Body of pancreas (tissue), 4 donors: ENCODE measurements at regions not wholly inside any gene's neighbourhood (a gene's known extent, or its start where the extent isn't known, plus 50 kb on each side); places are given as distances from the start of the nearest gene placed in this dataset.
"Not testable (repeated sequence)": the region's sequence is repeated elsewhere in the genome, so short reads cannot be mapped to it uniquely, and the experiment has no call there.

Experiments used
- ATAC-seq: fragments of 150-250 bp; one replicate; pipeline ENCODE4 v1.9.1; 2016
- DNase-seq, 4 donors: peaks; one replicate each; pipeline ENCODE4 v3.0.0-alpha.2; 2019
- H3K27ac ChIP-seq, 4 donors: fragments of 200-600 bp; sonication (generic); 1 replicate in 3 of 4; 2 replicates in 1 of 4; pipeline versions ENCODE4 v1.5.1 to v1.6.1; 2016 to 2019; ENCODE audit warnings: mild to moderate bottlenecking in 1 of 4, mixed read lengths in 1 of 4, moderate library complexity in 1 of 4
- H3K27me3 ChIP-seq, 2 donors: fragments of 200-600 bp; sonication (generic); one replicate each; pipeline ENCODE4 v1.6.0; 2016; ENCODE audit warnings: mild to moderate bottlenecking in 1 of 2
- H3K36me3 ChIP-seq, 2 donors: fragments of 200-600 bp; sonication (generic); replicated peaks in 1 of 2; 2 replicates each; pipeline ENCODE4 v1.5.1; 2016; ENCODE audit warnings: low read depth in 2 of 2; ENCODE audit not compliant: insufficient read depth in 1 of 2
- H3K4me1 ChIP-seq: fragments of 200-600 bp; sonication (generic); one replicate; pipeline ENCODE4 v1.6.0; 2016
- H3K4me3 ChIP-seq, 2 donors: fragments of 200-600 bp; sonication (generic); 1 replicate in 1 of 2; 2 replicates in 1 of 2; pipeline ENCODE4 v1.5.1; 2016 to 2019
- H3K9me3 ChIP-seq, 3 donors: fragments of 200-600 bp; sonication (generic); 1 replicate in 2 of 3; 2 replicates in 1 of 3; pipeline ENCODE4 v1.5.1; 2016
- CTCF ChIP-seq, 7 experiments: fragments of 450-650 bp in 4 of 7; fragments of 200-600 bp in 3 of 7; sonication (generic) in 3 of 7; IDR thresholded peaks; one replicate each; pipeline ENCODE4 v1.5.1; 2016 to 2019; ENCODE audit warnings: antibody characterized with exemption in 7 of 7
- POLR2A ChIP-seq, 3 donors: fragments of 450-650 bp; IDR thresholded peaks; one replicate each; pipeline ENCODE4 v1.6.1; 2016; ENCODE audit warnings: antibody characterized with exemption in 3 of 3, mild to moderate bottlenecking in 2 of 3
- WGBS, 2 donors: methylation state at CpG; one replicate each; pipeline ENCODE4 v1.1.5; 2017; 5-methylcytosine and 5-hydroxymethylcytosine counted together
- intact Hi-C: fragments of 100-400 bp; cut with DNase I; formaldehyde crosslinking; loops from one replicate; pipeline ENCODE4 v1.15.1; 2023

GRCh38 chrX:109036624-109037023, 300.3 kb upstream of the IRS4 start:
- no peak for ATAC-seq
- Histone ChIP-seq H3K36me3 (no peaks in the 10 kb centered on the region), H3K9me3 (no peaks in the 10 kb centered on the region), H3K4me3 (no peak overlapping the region), H3K27ac (no peak overlapping the region), H3K4me1 (no peaks in the 10 kb centered on the region), H3K27me3 (no peaks in the 10 kb centered on the region)
- TF ChIP-seq POLR2A (IDR thresholded peaks at IDR 0.05) = no peak
- no peak for TF ChIP-seq CTCF (IDR thresholded peaks at IDR 0.05)
- WGBS, 2 donors = 68 to 75% methylated on average over 2 of the region's 2 CpGs
- intact Hi-C loops = no loop called here
- DNase-seq = no peak

GRCh38 chrX:108993909-108994308, 257.5 kb upstream of the IRS4 start:
- Histone ChIP-seq H3K27me3 (no peaks in the 10 kb centered on the region), H3K27ac (no peak overlapping the region), H3K4me3 (no peak overlapping the region), H3K4me1 (no peaks in the 10 kb centered on the region), H3K9me3 (no peaks in the 10 kb centered on the region), H3K36me3 (no peaks in the 10 kb centered on the region)
- DNase-seq (no peak), ATAC-seq (no peak)
- TF ChIP-seq CTCF (IDR thresholded peaks at IDR 0.05) = no peak
- TF ChIP-seq POLR2A (IDR thresholded peaks at IDR 0.05) = no peak
- intact Hi-C loops = no loop called here

GRCh38 chrX:108972899-108973298, 236.5 kb upstream of the IRS4 start:
- intact Hi-C loops, H3K27me3 ChIP-seq, DNase-seq, H3K27ac ChIP-seq, H3K4me3 ChIP-seq, H3K4me1 ChIP-seq, H3K9me3 ChIP-seq, H3K36me3 ChIP-seq, ATAC-seq: not testable (repeated sequence)
- 90% methylated on average over 3 of the region's 3 CpGs; no CpG with 5 or more reads in 1 of the 2 donors for WGBS, 2 donors

GRCh38 chrX:108947205-108947604, 210.8 kb upstream of the IRS4 start:
- 80% methylated on average over 2 of the region's 2 CpGs; no CpG with 5 or more reads in 1 of the 2 donors for WGBS, 2 donors
- Histone ChIP-seq H3K36me3 (no peaks in the 10 kb centered on the region), H3K4me1 (no peaks in the 10 kb centered on the region)

GRCh38 chrX:108946531-108946930, 210.2 kb upstream of the IRS4 start:
- ATAC-seq (no peak), DNase-seq (no peak)
- no peak overlapping the region for H3K27ac ChIP-seq
- intact Hi-C loops = no loop called here
- H3K27me3 ChIP-seq = no peaks in the 10 kb centered on the region
- H3K36me3 ChIP-seq = no peaks in the 10 kb centered on the region
- H3K4me3 ChIP-seq = no peak overlapping the region
- no peak for TF ChIP-seq CTCF (IDR thresholded peaks at IDR 0.05)
- no peak for TF ChIP-seq POLR2A (IDR thresholded peaks at IDR 0.05)
- H3K4me1 ChIP-seq = no peaks in the 10 kb centered on the region
- H3K9me3 ChIP-seq = no peaks in the 10 kb centered on the region
- 63 to 80% methylated on average over 4 of the region's 4 CpGs for WGBS, 2 donors

More at GRCh38 chrX:108947205-108947604, 210.8 kb upstream of the IRS4 start:
- H3K4me3 ChIP-seq = no peak overlapping the region
- H3K27ac ChIP-seq = no peak overlapping the region
- no peak for DNase-seq
- no peaks in the 10 kb centered on the region for H3K27me3 ChIP-seq
- no peaks in the 10 kb centered on the region for H3K9me3 ChIP-seq
- no peak for ATAC-seq
- intact Hi-C loops = no loop called here
- TF ChIP-seq CTCF (IDR thresholded peaks at IDR 0.05) (no peak), POLR2A (IDR thresholded peaks at IDR 0.05) (no peak)
